HG03521 (cell line): ENCODE measurements at regions not wholly inside any gene's neighbourhood (a gene's known extent, or its start where the extent isn't known, plus 50 kb on each side); places are given as distances from the start of the nearest gene placed in this dataset.

ENCODE experiments used
- ATAC-seq: cut with Tn5 transposase; IDR thresholded peaks from one replicate; pipeline ENCODE4 v1.9.1; 2021; ENCODE audit warnings: mild to moderate bottlenecking, moderate library complexity; ENCODE audit not compliant: unreplicated experiment

DNA sequence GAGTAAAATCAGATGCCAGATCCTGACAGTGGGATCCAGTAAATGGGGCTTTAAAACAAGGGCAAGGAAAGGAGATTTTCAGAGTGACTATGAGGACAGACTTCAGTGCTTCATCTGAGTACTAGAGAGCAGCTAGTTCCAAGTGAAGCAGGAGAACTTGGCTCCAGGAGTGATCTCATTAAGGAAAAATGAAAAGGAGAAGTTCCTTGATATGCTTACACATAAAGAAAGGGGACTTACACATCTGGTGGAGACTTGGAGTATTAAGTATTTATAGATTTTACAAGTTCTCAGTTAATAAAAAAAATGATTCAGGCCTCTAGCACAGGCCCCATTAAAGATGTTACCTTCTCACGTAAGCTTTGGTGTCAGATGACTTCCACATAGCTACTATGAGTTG is 105.8 kb downstream of the ICOS start:
- no peak for ATAC-seq

DNA sequence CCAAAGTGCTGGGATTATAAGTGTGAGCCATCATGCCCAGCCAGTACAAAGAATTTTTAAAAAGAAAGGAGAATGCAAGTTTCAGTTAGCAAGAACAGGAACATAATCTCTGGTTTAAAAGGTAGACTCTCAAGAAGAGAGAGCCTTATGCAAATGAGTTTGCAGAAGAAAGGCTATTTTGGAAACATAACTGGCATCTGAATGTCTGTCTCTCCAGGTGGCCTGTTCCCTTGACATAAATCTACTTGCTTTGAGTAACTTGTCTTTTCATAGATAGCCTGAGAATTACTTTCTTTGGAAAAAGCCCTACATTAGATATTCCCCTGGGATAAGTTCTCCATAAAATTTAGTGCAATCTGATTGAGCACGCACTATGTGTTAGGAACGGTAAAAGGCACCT is 109.6 kb downstream of the ICOS start:
- peak; percentile 48 for ATAC-seq

DNA sequence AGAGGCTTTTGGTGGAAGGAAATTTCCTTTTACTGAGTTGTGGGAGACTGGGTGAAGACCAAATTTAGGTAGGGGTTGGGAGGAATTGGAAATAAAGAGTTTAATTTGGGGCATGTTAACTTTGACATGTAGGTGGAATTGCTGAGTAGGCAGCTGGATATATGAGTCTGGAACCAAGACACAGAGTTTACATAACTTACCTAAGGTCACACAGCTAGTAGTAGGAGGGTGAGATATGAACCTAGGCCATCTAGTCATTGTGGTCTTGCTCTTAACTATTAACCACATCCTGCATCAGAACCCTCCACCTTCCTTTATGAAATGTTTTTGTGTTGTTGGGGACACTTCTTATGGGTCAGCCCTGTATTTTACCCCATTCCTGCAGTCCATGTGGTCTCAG is 113.1 kb downstream of the ICOS start:
- peak; percentile 87 for ATAC-seq

DNA sequence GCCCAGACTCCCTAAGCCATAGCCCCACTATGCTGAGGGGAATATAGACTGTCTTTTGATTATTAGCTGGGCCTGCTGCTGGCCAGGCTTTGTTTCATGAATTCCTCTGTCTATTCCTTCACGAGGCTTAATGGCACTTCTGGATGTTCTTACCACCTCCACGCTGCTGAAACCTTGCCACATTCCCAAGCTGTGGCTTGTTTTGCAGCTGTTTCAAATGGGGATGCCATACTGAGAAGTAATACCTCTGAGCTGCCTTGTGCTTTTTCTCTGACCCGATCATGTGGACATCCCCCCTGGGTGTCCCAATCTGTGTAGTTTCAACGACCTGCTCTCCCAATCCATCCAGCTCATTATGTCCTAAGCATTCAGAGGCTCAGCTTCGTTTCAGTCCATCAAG is 114.1 kb downstream of the ICOS start:
- ATAC-seq: no peak

DNA sequence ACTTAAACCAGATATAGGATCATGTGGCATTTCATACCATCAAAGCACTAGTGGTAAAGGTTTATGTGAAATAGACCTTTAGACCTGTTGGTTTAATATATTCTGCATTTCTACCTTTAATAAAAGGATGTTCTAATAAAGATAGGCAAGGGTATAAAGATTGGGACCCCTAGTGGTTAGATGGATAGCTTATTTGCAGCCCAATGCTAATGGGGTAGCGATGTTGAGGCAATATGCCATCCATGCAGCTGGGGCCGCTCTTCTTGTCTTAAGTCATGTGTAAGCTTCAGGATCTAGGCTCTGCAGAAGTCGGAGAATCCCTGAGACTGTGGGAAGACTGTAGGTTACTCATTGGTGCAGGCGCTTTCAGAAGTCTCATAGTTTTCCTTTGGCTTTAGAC is 114.9 kb downstream of the ICOS start:
- no peak for ATAC-seq

DNA sequence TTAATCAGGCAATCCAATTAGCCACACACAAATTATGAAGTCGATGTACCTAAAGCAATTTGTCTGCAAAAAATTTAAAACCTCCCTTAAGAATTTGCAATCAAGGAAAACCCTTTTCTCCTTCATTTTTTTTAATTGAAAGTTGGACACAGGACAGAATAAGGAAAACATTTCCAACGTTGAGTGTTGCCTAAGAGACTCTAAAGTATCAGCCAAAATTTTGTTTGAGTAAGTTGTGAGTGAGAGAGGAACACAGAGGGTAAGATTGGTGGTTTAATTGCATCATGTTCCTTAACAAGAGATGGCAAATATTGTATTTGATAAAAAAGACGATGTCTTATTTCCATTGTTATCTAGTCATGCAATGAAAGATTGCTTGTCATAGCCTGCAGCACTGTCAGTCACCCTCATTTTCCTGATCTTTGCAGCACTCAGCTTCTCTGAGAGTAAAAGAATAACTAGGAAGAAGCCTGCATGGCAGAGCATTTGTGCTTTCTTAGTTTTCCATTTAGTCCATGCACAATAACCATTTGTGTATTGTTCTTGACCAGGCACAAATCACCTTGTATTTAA is 115.5 kb downstream of the ICOS start:
- no peak for ATAC-seq

DNA sequence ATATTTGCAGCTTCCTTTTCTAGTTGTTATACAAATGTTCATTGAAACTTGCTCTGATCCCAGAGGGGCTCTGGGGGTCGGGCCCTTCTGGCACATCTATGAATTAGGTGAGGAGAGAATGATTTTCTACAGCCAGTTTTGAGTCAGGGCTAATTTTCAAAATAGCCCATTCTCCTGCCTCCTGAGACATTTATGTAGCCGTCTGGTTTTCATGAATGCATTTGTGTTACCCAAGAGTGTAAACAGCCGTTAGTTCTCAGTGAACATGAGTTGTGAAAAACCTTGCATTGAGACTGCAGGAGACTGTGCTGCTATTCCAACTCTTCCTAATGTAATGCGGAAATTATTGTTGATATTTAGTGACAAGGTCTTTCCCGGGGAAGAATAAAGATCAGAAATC is 122.5 kb downstream of the ICOS start:
- ATAC-seq: no peak

DNA sequence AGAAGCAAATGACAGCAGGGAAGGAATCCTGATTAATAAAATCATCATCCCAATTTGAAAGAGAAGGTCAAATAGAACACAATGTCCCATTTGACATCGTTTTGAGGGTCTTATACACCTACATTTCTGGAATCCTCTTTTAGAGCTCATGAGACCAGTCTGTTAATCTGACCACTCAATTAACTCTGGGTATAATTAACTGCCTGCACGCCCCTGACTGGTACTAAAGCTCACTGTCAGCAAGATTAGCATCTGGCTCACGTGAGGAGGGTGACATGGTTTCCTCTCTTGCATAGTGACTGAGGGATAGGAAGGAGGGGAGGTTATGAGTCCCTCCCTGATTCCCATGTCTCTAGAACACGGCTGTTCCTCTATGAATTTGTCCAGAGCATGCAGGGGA is 124.3 kb downstream of the ICOS start:
- ATAC-seq: no peak

DNA sequence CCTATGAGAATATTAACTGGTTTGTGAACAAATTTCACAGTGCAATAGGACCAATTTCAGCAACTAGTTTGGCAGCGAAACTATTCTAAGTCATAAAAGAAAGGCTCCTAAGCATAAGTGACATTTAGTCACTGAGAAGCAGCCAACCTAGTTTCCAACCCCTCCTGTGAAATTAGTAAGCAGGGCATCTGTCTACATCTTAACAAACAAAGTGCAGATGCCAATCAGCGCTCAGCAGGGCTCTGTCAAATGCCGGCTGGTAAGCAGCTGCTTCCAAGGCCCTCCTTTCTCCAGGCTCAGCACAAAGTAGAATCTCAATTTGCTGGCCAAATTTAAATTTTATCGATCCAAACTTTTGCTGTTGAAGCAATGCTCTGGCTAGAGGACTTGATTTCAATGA is 124.7 kb downstream of the ICOS start:
- no peak for ATAC-seq

DNA sequence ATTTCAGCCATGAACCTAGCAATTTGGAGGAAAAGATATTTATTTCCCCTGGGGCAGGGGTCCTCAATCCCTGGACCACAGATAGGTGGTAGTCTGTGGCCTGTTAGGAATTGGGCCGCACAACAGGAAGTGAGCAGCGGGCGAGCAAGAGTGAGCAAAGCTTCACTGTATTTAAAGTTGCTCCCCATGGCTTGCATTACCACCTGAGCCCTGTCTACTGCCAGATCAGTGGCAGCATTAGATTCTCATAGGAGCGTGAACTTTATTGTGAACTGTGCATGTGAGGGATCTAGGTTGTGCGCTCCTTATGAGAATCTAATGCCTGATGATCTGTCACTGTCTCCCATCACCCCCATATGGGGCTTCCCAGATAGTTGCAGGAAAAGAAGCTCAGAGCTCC is 127.6 kb downstream of the ICOS start:
- ATAC-seq: no peak

DNA sequence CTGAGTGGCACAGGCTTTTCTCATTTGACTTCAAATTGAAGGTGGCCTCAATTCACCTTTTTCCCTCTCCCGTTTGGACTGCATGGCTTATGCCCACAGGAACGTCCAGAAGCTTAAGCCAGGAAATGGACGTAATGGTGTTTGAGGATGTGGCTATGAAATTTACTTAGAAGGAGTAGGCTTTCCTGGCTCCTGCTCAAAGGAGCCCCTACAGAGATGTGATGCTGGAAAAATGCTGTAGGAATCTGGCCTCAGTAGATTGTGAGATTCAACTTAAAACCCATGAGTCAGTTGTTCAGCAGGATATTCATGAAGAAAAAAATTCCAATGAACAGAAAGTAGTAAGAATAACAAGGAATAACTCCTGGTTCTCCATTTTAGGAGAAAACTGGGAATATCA is 129.0 kb downstream of the ICOS start:
- no peak for ATAC-seq

DNA sequence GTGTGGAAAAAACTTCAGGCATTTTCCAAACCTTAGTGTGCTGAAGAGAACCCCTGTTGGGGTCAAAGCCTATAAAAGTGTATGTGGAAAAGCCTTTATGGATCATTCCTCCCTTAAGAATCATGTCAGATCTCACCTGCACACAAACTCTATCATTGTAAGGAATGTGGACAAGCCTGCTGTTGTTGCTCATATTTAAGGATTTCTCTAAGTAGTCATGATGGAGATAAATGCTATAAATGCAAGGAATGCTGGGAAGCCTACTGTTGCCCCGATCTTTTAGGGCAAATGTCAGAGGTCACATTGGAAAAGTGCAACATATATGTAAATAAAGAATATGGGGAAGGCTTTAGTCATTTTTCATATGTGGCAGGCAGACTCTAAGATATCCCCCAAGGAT is 129.5 kb downstream of the ICOS start:
- ATAC-seq: no peak

DNA sequence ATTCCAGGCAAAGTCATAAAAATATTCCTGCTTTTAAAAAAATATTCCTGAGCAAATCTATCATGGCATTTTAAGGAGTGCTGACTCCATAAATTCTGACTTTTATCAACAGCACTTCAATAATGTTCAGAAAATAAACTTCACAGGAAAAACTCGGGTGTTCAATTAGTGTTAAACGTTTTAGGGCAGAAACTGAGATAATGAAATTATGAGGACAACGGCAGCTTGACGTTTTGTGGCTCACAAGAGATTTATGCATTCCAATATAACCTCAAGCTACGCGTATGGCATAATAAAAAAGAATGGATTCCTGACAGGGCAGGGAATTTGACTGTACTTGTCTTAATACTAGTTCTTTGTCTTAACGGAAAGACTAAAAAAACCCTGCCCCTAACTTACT is 133.2 kb downstream of the ICOS start:
- no peak for ATAC-seq

DNA sequence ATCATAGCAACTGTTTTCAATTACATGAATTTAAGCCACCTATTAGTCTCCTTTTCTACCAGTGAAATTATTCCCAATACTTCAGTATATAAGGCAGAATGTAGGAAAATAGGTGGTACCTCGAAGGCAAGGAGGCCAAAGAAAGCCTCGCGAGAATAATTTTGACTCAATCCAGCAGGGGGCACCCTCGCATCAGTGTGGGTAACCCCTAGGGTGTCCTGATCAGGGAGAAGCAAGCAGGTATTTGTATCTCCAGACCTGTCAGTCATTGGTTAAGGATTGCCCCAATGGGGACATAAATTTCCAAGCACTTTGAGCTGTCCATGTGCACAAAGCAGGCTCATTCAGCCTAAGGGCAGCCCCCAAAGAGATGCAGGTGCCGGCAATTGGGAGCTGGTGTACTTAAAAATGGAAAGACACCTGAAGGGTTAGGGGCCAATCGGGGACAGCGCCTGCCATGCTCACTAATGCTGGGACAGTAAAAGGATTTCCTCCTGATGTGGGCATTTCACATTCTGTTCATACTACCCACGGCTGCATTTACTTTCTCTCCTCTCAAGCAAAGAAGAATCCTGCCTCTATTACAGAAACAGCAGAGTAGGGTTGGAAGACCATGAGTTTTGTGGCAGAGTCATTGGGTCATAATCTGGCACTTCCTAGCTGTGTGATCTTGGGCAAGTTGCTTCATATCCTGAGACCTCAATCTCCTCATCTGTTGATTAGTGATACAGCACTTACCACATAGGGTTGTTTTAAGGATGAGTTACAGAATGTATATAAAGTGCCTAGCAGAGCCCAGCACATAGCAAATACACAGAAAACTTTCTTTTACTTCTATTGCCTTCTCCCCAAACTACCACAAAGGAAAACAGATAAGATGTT is 136.1 kb downstream of the ICOS start:
- ATAC-seq: no peak

DNA sequence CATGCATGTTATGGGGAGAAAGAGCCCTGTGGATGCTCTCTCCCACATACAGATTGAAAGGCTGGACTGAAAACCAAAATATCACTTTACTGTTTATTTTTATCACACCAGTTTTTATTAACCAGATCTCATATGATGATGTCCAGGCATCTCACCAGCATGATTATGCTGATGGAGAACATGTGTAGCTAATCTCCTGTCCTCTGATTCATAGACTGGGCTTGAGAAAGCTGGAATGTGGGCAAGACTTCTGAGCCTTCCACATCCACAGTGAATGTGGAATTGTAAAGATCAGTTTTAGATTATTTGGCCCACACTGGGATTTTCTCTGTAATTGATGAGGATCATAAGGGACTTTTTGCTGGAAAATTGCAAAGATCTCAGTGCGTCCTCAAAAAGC is 137.9 kb downstream of the ICOS start:
- ATAC-seq: no peak

DNA sequence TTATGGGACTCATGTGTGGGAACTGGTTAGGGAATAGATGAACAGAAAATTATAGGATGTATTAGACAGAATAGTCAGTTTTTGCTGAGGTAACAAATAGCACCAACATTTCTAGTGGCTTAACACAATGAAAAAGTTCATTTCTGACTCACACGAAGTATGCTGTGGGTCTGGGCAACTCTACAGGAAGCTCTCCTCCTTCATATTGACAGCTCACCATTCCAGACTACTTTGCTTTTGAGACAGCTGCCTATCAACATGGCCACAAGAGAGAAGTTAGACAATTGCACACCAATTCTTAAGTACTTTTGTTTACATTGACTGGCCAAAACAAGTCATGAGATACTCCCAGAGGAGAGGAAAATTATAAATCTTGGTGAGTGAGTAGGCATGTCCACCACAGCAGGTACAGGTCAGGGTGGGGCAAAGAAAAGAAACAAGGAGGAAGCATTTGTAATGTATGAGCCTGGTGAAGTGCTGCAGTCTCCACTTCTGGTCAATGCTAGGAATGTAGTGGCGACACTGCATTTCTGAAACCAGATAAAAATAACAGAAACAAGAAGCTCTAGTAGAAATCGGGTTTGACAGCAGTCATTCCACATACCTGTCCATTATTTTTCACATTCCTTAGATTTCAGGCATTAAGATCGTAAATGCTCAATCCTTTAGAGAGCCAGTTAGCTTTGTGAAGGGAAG is 141.6 kb downstream of the ICOS start:
- no peak for ATAC-seq

DNA sequence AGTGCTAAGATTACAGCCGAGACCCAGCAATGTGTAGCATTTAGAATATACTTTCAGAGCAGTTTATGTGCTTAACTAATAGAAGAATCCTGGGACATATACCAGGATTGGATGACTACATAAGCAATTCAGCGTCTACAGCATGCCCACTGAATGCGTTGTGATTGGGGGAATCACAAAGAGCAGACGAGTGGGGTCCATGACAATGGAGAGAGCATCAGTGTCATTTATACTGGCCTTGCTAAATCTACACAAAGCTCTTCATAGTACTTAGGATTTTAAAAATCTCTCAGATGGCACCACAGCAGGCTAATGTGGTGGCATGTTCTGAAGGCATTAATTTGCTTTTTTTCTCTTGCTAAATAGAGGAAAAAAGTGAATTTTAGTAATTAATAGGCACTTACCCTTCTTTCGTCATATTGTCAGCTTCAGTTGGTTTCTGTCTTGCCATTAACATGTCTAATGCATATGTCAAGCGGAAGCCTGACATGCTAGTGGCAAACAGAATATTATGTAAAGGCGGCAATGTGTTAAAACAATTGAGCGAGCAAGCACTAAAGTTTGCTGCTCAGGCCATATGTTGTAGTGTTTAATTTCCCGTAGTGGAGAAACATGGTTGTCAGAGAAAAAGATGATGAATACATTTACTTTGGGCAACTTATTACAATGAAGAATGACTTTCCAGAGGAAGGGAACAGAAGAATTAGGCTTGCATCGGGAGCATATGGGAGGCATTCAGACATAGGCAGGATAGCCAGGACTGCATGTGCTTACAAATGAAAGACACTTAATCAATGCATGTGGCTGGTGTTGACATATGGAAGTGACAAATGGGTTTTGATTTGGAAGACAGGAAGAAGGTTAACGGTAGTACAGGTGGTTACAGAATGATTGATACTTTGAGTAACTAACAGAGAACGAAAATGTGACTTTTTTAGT is 145.2 kb downstream of the ICOS start:
- ATAC-seq: no peak

DNA sequence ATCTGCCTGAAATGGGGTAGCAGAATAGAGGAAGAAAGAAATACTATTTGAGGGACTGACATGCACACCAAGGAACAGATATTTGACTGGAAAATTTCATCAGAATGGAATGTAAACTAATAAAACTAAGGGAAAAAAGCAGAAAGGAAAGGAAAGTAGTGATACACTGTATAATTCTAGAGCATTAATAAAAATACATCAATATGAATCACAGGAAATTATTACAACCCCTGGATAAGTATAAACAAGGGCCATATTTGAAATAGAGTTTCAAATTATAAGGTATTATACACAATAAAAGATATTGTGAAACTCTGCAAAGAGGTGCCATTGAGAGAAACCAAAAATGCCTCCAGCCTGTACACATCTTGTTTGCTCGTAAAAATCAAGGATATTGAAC is 149.6 kb downstream of the ICOS start:
- ATAC-seq: no peak

DNA sequence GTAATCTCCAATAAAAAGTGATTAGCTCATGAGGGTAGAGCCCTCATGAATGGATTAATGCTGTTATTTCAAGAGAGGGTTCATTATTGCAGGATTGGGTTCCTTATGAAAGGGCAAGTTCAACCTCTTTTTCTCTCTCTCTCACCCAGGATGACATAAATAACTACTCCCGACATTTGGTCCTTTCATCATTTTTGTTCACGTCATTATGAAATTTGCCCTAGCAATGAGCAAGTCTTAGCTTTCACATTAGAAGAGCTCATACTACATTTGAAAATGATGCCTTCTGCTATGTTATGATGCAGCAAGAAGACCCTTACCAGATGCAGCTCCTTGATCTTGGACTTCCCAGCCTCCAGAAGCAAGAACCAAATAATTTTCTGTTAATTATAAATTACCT is 152.5 kb downstream of the ICOS start:
- ATAC-seq: no peak

DNA sequence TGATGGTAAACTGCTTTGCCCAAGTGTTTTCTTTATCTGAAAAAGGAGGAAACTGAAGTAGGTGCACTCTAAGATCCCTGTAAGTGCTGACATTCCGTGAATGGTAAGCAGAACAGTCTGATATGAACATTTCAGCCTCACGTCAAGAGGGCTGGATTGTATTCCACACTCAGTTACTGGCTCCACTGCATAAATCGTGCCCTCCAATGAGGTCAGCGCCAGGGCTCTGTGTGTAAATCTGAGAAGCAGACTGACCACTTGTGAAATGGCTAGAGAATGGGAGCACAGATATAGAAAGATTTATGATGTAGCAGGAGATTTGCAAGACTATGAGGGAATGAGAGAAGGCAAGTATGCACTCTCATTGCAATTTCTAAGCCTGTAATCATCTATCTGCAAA is 153.0 kb downstream of the ICOS start:
- no peak for ATAC-seq

DNA sequence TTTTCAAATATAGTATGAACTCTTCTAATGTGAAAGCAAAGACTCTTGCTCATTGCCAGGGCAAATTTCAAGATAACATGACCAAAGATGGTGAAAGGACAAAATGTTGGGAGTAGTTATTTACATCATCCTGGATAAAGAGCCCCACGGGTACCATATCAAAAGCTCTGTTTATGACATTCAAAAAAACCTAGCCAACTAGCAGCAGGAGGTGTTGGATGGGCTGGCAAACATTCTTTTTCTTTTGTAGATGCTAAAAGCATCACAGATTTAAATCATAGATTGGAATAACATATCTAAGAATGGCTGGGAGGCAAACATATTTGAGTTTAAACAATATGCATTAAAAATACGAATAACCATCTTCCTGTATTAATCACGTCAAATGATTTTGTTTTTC is 153.5 kb downstream of the ICOS start:
- ATAC-seq: no peak
